MM.1S (cell line): ENCODE measurements at regions not wholly inside any gene's neighbourhood (a gene's known extent, or its start where the extent isn't known, plus 50 kb on each side); places are given as distances from the start of the nearest gene placed in this dataset.

Experiments
- CTCF ChIP-seq: fragments of 300-600 bp; sonication (generic); IDR thresholded peaks from 2 replicates; pipeline ENCODE4 v1.5.1; 2016; ENCODE audit warnings: antibody characterized with exemption, low read length, mixed read lengths
- EZH2 ChIP-seq: fragments of 300-600 bp; sonication (generic); optimal IDR thresholded peaks from 2 replicates; pipeline ENCODE3; 2017; ENCODE audit warnings: low read depth, mild to moderate bottlenecking, antibody characterized with exemption, low read length, mixed read lengths

GRCh38 chr10:77692782-77693181, 55.2 kb upstream of the KCNMA1 start:
- TF ChIP-seq CTCF (no peak), EZH2 (no peak)
